ENCODE measurements at regions not wholly inside any gene's neighbourhood (a gene's known extent, or its start where the extent isn't known, plus 50 kb on each side); places are given as distances from the start of the nearest gene placed in this dataset.
A peak's percentile ranks its signal among the peaks of the same experiment; 100 is the strongest.

DNA sequence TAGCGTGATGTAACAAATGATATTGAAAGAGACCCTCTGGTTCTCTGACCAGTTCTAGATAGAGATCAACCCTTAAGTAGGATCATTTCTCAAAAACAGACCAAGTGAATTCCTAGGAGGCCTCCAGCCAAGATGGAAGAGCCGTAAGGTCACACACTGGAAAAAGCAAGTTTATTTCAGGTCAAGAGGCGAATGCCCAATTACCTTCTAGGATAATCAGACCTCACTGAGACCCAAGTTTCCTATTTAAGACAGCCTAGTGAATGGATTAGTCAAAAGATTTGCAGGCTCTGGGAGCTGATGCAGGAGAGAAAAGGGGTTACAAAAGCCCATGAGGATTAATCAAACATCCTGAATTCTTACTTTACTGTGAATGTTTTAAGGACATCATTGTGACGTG lies 486.1 kb upstream of the NRP1 start:
- no peak for DNase-seq (ENCODE audit: low read depth in 4 of 4, low spot score in 3 of 4)

DNA sequence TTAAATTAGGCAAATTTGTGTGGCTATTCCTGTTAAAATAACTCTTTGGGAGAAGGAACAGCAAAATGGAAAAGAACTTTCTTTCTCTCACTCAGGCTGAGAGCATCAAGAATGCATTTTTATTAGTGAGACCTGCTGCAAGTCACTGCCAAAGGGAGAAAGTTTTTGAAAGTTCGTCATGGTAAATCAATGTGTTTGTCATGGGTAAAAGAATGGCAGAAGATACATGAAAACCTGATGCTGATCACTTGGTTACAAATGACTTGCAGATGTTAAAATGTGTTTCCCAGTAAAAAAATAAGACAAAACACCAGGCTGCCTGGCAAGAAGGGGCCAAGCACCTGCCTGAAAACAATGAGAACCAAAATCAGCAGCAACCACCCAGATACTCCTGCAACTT lies 484.7 kb upstream of the NRP1 start:
- DNase-seq (ENCODE audit: low read depth in 4 of 4, low spot score in 3 of 4), result no peak

DNA sequence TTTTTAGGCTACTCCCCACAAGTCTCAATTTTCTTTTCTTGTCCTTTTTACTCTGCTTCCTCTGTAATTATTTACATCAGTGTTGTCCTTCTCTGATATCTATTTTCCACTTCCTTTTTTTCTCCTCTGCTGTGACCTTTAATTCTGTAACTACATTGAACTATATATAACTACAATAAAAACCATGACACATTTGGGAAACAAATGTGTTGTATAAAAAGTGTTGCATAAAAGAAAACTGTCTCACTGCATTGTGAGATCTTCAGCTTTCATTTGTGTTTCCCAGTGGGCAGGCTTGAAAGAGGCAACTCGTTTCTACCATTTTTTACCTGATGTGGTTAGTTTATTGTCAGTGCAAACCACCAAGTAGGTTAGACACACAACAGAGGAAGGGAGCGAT lies 483.9 kb upstream of the NRP1 start:
- no peak for DNase-seq (ENCODE audit: low read depth in 4 of 4, low spot score in 3 of 4)

DNA sequence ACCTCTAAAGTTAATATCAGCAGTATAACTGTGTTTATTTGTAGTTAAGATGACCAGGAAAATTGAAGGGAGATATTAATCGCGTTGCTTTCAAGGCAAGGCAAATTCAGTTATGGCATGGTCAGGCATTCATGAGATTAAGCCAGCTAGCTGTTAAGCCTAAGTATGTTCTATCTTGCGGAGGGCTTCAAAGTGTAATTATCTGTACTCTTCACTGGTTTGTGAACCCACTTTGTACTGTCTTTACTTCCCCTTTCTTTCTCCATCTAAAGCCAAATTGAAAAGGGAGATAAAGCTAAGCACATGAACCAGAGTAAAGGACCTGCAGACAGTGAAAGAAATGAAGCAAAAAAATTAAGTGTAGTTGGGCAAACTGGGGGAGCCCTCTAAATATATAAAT lies 483.1 kb upstream of the NRP1 start:
- DNase-seq (ENCODE audit: low read depth in 4 of 4, low spot score in 3 of 4), result no peak

DNA sequence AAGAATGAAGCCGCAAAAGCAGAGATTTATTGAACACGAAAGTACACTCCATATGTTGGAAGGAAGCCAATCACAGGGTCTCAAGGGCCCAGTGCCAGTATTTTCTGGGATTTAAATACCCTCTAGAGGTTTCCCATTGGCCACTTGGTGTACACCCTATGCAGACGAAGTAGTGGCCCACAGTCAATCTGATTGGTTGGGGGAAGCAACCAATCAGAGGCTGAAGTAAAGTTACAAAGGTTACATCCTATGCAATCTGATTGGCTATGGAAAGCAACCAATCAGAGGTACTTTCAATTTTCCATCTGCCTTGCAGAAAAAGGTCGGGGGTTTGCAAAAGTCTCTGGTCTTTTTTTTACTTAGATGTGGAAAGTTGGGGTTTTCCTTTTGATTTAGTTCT lies 481.3 kb upstream of the NRP1 start:
- no peak for DNase-seq (ENCODE audit: low read depth in 4 of 4, low spot score in 3 of 4)

DNA sequence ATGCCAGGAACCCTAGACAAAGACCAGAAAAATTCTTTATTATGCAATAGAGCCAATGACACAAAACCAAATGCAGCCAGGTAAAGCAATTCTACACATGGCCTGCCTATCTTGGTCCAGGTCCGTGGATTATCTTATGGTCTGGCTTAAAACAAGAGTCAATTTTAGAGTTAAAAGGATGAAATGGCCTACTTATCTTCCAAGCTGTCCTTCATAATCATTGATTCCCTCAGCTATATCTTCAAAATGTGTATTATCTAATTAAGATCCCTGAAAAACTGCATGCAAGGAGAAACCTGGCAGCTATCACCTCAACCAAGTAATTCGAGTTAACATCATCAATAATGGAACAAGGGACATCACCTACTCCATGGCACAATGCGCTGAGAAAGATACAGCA lies 479.4 kb upstream of the NRP1 start:
- no peak for DNase-seq (ENCODE audit: low read depth in 4 of 4, low spot score in 3 of 4)

DNA sequence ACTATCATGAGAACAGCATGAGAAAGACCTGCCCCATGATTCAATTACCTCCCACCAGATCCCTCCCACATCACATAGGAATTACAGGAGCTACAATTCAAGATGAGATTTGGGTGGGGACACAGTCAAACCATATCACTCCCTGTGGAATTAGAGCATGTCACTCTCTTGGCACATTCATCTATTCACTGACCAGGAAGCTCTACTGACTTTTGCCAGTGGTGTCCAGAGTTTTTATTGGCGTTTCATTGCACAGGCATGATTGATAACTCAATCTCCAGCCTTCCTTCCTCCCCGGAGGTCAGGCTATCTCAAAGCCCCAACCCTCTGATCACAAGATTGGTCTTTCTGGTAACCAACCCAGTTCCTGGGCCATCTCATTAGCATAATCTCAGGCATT lies 478.9 kb upstream of the NRP1 start:
- DNase-seq (ENCODE audit: low read depth in 4 of 4, low spot score in 3 of 4), result no peak

DNA sequence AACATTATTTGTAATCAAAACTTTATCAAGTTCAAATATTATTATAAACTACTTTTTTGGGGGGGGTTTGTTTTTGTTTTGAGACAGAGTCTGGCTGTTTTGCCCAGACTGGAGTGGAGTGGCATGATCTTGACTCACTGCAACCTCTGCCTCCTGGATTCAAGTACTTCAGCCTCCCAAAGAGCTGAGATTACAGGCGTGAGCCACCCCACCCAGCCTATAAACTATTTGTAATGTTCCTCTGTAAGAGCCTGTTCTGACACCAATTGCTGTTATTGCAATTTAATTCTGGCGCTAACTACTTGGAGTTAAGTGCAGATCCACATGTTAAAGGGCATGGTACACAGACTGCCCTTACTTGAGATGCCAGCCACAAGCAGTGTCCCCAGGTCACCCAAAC lies 478.1 kb upstream of the NRP1 start:
- DNase-seq (ENCODE audit: low read depth in 4 of 4, low spot score in 3 of 4), result no peak

DNA sequence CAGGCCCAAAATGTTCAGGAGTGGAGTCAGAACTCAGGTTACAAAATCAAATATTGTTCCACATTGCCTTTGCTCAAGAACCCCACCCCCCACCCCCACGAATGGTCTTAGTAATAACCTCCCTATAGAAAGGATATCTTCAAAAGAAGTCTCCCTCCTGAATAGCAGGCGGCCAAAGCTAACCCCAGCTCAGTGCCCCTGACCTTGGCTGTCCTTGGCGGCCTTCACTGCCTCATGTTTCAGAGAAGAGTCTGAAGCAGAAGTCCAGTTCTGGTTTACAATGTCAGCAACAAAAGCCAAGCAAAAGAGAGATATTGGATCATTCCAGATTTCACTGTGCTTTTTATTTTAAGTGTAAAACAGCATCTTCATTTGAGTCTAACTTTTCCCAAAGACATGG lies 476.5 kb upstream of the NRP1 start:
- DNase-seq (ENCODE audit: low read depth in 4 of 4, low spot score in 3 of 4), result no peak

DNA sequence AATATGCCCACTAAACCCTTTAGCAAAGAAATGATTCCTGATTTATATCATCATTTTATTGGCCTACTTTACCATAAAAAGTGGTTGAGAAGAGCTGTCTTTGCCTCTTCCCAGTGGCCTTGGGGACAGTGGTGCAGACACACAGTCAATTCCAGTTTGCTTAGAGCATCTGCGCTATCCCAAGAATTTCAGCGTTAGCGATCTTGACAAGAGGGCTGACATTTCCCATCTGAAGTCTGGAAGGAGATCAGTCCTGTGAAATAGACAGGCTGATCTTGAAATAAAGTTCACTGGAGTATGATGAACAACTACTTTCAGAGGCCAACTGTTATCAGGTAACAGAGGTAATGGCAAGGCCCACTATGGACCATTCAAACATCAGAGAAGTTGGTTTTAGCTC lies 475.3 kb upstream of the NRP1 start:
- DNase-seq (ENCODE audit: low read depth in 4 of 4, low spot score in 3 of 4), result no peak

DNA sequence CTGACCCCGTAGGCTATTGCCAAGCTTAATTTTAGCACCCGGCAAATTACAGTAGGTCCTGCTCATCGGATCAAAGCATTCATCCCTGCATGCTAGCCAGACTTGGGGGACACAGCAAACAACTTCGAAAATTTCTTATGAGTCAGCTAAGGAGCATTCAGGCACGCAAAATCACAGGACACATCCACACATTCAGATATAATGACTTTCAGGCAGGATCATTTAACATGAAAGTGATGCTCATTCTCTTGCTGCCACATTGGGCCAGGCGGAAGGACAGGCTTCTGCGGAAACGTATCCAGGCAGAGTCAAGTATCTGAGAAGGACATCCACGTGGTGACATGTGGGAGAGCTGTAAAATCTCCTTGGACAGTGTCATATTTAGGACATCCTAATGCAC lies 474.0 kb upstream of the NRP1 start:
- DNase-seq (ENCODE audit: low read depth in 4 of 4, low spot score in 3 of 4), result no peak

DNA sequence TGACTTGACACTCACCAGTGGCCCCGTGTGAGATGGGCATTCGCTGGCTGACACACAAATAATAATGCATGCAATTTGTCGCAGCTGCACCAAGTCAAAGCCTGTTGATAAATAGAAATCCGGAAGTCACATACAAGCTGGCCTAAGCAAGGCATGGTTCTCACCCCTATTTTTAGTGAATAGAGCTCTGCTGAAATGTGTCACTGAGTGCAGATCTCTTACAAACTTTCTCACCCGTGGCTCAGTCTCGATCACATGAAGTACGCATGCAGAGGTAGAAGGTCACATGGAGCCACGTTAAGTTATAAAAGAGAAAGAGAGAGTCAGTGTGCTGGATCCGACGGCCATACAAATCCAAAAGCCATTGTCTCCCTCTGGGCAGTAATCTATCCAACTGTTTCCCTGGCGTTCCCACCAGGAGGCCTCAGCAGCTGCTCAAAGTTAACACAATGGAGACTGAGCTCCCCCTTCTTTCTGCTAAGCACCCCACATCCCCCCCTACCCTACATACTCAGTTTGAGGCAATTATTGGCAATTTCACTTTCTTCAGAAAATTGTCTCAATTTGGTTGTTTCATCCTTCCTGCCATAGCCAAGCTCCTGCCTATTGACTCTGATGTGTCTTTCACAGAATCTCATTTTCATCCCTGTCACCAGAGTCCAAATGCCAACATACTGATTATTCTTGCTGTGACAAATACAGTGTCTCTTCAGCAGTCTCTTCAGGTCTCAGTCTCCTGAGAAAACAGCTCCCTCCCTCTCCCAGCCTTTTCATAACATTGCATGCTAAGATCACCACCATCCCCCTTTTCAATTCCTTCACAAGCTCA lies 473.3 kb upstream of the NRP1 start:
- DNase-seq (ENCODE audit: low read depth in 4 of 4, low spot score in 3 of 4), result no peak

DNA sequence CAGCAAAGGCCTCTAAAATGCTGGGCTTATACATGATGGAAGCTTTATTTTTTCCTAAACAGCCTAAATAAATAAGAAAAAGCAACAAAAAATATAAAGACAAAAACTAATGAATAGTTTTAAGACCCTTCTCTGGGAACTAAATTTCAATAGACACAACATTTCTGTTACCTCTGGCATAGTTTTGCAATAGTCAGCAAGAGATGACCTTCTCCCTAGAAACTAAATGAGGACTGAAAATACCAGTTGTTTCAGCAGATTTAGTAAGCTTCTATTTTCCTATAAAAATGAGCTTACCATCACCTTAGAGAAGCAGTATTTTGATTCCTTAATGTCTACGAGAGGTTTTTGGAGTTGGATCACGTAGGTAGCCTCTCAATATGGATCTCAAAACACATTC lies 471.4 kb upstream of the NRP1 start:
- DNase-seq (ENCODE audit: low read depth in 4 of 4, low spot score in 3 of 4), result no peak

DNA sequence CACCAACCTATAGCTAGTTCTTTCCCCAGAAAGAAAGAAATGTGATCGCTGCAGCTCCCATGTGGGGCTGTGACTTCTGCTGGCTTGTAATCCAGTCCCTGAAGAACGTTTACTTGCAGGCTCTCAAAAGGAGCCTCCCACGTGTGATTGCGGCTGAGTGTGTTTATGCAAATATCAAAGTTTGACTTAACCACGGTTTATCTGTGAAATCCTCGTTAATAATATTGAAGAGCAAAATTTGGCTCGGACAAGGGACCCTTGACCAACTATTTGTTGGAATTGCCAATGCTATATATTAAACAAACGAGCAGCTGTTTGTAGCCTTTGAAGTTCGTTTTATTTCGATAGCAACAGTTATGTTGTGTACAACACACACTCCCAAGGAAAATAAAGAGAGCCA lies 470.1 kb upstream of the NRP1 start:
- DNase-seq (ENCODE audit: low read depth in 4 of 4, low spot score in 3 of 4), result peak; percentile 63 to 77 (median 69)

DNA sequence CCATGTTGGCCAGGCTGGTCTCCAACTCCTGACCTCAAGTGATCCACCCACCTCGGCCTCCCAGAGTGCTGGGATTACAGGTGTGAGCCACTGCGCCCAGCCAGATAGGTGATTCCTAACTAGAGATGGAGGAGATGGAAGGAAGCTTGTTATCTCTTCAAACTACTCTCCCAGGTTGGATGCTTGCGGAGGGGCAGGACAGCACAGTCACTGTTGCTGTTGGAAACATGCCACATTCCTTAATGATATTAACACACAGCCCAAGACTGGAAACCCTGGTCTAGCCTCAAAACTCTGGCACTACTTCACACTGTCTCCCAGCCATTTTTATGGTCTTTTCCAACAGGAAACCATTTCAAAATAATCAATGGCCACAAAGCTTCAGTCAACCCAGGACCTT lies 468.8 kb upstream of the NRP1 start:
- no peak for DNase-seq (ENCODE audit: low read depth in 4 of 4, low spot score in 3 of 4)

DNA sequence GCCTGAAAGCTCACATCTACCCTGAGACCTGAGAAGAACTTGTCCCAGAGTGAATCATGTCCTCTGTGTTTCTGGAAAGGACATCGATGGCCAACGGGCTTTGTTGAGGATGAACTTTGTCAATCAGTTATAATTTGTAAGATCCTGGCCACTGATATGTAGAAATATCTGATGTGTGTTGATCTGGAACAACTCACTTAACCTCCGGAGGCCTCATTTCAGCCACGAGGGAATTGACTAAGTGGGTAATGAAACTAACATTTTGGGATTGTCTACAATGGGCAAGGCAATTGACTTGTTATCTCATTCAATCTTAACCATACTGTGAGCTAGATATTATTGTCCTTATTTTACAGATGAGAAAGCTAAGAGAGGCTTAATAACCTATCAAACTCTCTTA lies 468.1 kb upstream of the NRP1 start:
- no peak for DNase-seq (ENCODE audit: low read depth in 4 of 4, low spot score in 3 of 4)

DNA sequence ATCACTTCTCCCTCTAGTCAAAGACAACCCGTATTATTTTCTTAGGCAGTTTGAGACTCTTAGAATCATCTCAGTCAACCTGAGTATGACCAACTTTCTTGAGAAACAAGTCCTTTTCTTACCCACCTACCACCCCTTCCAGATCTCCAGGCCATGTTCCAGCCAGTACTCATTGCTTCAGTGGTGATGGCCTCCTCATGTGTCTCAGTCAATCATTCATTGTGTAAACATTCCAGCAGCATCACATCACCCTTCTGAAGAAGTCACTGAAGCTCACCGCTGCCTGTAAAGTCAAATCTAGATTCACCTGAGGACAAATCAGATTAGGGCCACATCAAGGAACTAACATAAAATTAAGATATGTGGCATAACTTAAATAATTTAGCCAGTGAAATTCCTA lies 467.2 kb upstream of the NRP1 start:
- no peak for DNase-seq (ENCODE audit: low read depth in 4 of 4, low spot score in 3 of 4)

DNA sequence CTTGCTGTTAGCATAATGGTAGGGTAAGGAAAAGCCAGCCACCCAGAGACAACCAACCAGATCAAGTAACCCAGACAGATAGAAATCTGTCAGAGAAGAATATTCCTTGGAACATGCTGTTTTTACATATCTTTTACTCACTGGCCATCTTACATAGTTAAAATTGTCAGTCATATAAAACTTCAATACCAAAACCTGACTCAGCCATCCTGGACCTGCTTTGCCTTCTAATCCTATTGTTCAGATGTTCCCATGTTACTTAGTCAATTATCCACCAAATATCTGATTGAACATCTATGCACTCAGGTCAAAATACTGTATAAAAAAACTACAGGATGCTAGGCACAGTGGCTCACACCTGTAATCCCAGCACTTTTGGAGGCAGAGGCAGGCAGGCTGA lies 466.5 kb upstream of the NRP1 start:
- no peak for DNase-seq (ENCODE audit: low read depth in 4 of 4, low spot score in 3 of 4)

DNA sequence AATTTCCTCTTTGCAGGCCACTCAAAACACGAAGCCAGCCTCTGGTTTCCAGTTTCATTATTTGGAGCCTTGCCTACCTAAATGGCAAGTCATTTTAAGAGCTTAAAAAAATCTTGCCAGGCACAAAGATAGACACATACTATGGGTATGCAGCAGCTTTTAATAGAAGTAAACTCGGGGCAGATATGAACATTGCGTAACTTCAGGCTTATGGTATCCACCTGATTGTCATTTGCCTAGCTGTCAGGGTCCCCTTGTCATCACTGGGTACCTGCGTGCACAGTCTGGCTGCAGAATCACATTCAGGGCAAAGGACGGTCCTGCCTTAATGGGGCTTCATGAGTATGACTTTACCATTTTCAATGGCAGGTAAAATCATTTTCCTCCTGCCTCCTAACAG lies 466.1 kb upstream of the NRP1 start:
- no peak for DNase-seq (ENCODE audit: low read depth in 4 of 4, low spot score in 3 of 4)

DNA sequence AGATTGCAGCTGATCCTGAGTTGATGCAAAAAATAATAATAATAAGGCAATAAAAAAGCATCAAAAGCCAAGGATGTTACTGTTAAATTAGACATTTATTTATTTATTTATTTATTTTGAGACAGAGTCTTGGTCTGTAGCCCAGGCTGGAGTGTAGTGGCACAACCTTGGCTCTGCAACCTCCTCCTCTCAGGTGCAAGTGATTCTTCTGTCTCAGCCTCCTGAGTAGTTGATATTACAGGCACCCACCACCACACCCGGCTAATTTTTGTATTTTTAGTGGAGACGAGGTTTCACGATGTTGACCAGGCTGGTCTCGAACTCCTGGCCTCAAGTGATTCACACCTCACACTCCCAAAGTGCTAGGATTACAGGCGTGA lies 465.5 kb upstream of the NRP1 start:
- DNase-seq (ENCODE audit: low read depth in 4 of 4, low spot score in 3 of 4), result no peak

DNA sequence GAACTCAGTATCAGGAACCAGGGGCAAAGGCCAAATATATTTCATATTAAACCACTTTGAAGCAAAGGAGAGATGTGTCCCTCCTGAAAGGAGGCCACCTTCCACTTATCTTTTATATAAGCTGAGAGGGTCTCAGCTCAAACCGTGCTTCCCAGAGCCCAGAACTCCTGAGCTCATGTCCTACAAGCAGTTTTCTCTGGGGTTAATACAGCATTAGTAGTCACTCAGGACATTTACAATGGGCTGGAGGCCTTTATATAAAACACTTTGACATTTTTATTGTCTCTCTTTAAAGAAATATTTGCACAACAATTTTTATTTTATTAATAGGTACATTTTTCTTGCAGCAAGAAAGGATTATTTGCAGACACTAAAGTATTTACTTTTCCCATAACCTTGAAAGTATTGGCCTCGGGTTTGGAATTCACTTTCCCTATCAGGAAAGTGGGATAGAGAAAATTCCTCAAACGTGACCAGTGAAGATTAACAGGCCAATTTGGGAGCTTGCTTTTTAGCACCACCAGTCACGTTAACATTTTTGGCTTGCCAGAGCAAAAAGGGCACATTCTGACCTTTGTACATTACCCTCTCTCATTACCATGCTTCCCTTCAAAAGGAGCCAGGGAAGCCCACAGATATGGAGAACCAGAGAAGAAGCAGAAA lies 464.9 kb upstream of the NRP1 start:
- no peak for DNase-seq (ENCODE audit: low read depth in 4 of 4, low spot score in 3 of 4)

DNA sequence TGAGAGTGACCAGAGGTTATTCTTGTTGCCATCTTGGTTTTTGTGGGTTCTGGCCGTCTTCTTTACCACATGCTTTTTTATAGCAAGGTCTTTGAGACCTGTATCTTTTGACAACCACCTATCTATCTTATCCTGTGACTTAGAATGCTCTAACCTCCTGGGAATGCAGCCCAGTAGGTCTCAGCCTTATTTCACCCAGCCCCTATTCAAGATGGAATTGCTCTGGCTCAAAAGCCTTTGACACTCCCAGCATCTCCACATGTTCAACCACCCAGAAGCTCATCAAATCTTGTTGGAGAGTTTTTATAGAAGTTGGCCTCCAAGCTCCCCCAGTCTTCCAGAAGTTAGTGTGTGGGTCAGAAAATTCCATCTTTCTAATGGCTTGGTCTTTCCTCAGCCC lies 464.3 kb upstream of the NRP1 start:
- no peak for DNase-seq (ENCODE audit: low read depth in 4 of 4, low spot score in 3 of 4)

DNA sequence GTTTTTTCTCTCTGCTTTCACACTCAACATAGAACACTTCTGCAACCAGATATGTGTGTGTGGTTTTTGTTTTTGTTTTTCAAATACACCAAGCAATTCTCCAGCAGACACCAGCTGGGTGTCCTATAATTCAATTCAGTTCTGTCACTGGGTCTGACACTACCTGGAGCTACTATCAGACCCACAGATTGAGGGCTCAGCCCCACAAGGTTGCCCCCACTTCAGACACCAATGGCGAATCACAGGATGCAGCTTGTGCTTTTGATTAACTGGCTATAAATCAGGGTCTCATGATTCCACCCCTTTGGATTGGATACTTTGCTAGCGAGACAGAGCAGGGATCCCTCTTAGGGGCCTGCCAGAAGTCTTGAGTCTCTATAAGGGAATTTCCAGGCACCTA lies 462.2 kb upstream of the NRP1 start:
- no peak for DNase-seq (ENCODE audit: low read depth in 4 of 4, low spot score in 3 of 4)
